LNCaP clone FGC (cell line): ENCODE measurements at regions not wholly inside any gene's neighbourhood (a gene's known extent, or its start where the extent isn't known, plus 50 kb on each side); places are given as distances from the start of the nearest gene placed in this dataset.
"Not testable (repeated sequence)": the region's sequence is repeated elsewhere in the genome, so short reads cannot be mapped to it uniquely, and the experiment has no call there.

ENCODE experiments used
- DNase-seq: peaks from one replicate; pipeline ENCODE4 v3.0.0-alpha.2; 2011; ENCODE audit warnings: low read depth
- H3K4me3 ChIP-seq: 2 replicates; pipeline ENCODE4 v1.5.1; 2011; ENCODE audit warnings: mild to moderate bottlenecking, low read depth, low read length, control low read depth
- TF ChIP-seq, protein P1 (sequence below): IDR thresholded peaks from 2 replicates; pipeline ENCODE4 v1.5.1; 2012; ENCODE audit warnings: mild to moderate bottlenecking; ENCODE audit not compliant: control insufficient read depth, insufficient read depth; ENCODE audit errors: extremely low read depth

DNA sequence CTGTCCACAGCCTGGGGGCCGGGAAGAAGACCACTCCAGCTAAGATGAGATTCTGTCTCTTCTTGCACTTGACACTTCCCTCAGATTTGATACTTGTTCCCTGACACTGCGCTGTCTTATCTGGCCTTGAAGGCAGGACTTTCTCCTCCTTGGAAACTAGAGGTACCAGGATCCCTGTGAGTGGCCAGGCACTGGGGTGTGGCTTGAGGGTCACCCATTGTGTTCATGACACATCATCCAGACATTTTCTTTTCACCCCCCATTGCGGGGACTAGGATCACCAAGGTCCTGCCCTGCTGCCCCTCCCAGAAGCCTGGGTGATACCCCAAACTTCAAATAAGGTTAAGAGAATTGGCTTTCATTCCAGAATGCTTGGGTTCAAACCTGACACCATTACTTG is 103.3 kb downstream of the NDFIP1 start:
- DNase-seq: no peak
- no peak overlapping the region for H3K4me3 ChIP-seq
- TF ChIP-seq, protein P1, sequence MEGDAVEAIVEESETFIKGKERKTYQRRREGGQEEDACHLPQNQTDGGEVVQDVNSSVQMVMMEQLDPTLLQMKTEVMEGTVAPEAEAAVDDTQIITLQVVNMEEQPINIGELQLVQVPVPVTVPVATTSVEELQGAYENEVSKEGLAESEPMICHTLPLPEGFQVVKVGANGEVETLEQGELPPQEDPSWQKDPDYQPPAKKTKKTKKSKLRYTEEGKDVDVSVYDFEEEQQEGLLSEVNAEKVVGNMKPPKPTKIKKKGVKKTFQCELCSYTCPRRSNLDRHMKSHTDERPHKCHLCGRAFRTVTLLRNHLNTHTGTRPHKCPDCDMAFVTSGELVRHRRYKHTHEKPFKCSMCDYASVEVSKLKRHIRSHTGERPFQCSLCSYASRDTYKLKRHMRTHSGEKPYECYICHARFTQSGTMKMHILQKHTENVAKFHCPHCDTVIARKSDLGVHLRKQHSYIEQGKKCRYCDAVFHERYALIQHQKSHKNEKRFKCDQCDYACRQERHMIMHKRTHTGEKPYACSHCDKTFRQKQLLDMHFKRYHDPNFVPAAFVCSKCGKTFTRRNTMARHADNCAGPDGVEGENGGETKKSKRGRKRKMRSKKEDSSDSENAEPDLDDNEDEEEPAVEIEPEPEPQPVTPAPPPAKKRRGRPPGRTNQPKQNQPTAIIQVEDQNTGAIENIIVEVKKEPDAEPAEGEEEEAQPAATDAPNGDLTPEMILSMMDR: no peak

DNA sequence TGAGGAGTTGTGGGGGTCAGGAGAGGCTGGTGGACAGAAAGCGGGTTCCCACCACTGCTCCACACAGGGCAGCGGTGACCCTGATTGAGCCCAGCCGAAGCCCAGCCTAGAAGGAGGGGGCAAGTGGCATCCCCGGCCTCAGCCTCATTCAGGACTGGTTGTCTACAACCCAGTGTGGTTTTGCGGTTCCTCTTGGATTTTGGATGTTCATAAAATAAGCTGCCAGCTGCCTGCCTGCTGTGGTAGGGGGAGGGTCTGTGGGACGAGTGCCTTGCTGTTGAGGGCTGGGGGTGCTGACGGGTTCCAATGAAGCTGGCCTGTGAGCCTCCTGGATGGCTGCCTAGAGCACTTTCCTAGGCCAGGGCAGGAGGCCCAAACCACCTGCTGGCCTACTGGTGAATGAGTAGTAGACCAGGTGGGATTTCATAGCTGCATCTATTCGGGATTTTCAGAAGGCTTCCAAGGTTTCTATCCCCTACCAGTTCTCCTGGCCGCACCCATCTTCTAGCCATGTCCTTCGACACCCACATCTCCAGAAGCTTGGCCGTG is 102.4 kb downstream of the NDFIP1 start:
- TF ChIP-seq, protein P1: no peak
- no peak overlapping the region for H3K4me3 ChIP-seq
- no peak for DNase-seq

GRCh38 chr5:142210011-142210410 is 101.4 kb downstream of the NDFIP1 start:
- TF ChIP-seq, protein P1: no peak
- no peak overlapping the region for H3K4me3 ChIP-seq
- DNase-seq: no peak

DNA sequence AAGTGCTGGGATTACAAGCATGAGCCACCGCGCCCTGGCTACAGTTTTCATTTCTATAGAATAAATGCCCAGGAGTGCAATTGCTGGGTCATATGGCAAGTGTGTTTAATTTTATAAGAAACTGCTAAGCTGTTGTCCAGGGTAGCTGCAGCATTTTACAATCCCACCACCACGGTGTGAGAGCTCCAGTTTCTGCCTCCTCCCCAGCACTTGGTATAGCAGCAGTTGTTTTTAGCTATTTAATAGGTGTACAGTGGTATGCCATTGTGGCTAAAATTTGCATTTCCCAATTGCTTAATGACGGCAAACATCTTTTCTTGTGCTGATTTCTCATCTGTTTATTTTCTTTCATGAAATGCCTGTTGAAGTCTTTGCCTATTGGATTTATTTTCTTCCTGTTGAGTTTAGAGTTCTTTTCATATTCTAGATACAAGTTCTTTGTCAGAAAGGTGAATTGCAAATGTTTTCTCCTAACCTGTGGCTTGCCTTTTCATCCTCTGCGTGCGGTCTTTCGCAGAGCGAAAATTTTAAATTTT is 100.3 kb downstream of the NDFIP1 start:
- TF ChIP-seq, protein P1: no peak
- H3K4me3 ChIP-seq: no peak overlapping the region
- no peak for DNase-seq

DNA sequence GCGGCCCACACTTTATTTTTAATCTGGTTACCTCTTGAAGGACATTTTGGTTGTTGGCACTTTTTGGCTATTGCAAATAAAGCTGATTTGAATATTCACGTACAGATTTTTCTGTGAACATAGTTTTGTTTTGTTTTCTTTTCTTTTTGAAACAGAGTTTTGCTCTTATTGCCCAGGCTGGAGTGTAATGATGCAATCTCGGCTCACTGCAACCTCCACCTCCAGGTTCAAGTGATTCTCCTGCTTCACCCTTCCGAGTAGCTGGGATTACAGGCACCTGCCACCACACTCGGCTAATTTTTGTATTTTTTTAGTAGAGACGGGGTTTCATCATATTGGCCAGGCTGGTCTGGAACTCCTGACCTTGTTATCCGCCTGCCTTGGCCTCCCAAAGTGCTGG is 99.7 kb downstream of the NDFIP1 start:
- not testable (repeated sequence) for H3K4me3 ChIP-seq, DNase-seq

GRCh38 chr5:142206801-142207200 is 98.2 kb downstream of the NDFIP1 start:
- TF ChIP-seq, protein P1: no peak
- no peak overlapping the region for H3K4me3 ChIP-seq
- DNase-seq: no peak

GRCh38 chr5:142204219-142204618 is 95.6 kb downstream of the NDFIP1 start:
- no peak for DNase-seq
- no peak overlapping the region for H3K4me3 ChIP-seq
- TF ChIP-seq, protein P1: no peak
